SK-N-SH treated with all-trans-retinoic acid at 6 μM for 48 hours (cell line): ENCODE measurements at regions not wholly inside any gene's neighbourhood (a gene's known extent, or its start where the extent isn't known, plus 50 kb on each side); places are given as distances from the start of the nearest gene placed in this dataset.

Experiments
- ATAC-seq: fragments of 200-7000 bp; cut with Tn5 transposase; 3 replicates; pipeline ENCODE4 v1.9.1; 2020; ENCODE audit warnings: mild to moderate bottlenecking, moderate library complexity
- ARNTL ChIP-seq: fragments of 450-650 bp; formaldehyde crosslinking; IDR thresholded peaks from 2 replicates; pipeline ENCODE4 v1.5.0; 2020; ENCODE audit warnings: low read depth, mild to moderate bottlenecking, moderate library complexity, borderline replicate concordance
- CREB5 ChIP-seq: fragments of 250-450 bp; sonication (Bioruptor Pico); IDR thresholded peaks from 2 replicates; pipeline ENCODE4 v1.5.1; 2020; ENCODE audit warnings: low read depth, mild to moderate bottlenecking, moderate library complexity
- CSDC2 ChIP-seq: fragments of 250-450 bp; sonication (Bioruptor Pico); IDR thresholded peaks from 2 replicates; pipeline ENCODE4 v1.5.0; 2020; ENCODE audit warnings: mild to moderate bottlenecking, moderate library complexity
- ESRRG ChIP-seq: fragments of 250-450 bp; sonication (Bioruptor Pico); IDR thresholded peaks from 2 replicates; pipeline ENCODE4 v1.6.1; 2021; ENCODE audit warnings: mild to moderate bottlenecking
- OSR1 ChIP-seq: fragments of 250-450 bp; sonication (Bioruptor Pico); IDR thresholded peaks from 2 replicates; pipeline ENCODE4 v1.8.0; 2022; ENCODE audit warnings: moderate library complexity, mild to moderate bottlenecking, inconsistent platforms
- PATZ1 ChIP-seq: fragments of 250-450 bp; sonication (Bioruptor Pico); IDR thresholded peaks from 2 replicates; pipeline ENCODE4 v1.8.0; 2020; ENCODE audit warnings: mild to moderate bottlenecking, moderate library complexity, borderline replicate concordance
- SNAI2 ChIP-seq: fragments of 250-450 bp; sonication (Bioruptor Pico); IDR thresholded peaks from 2 replicates; pipeline ENCODE4 v1.5.0; 2020; ENCODE audit warnings: mild to moderate bottlenecking, moderate library complexity
- TOX ChIP-seq: fragments of 250-450 bp; sonication (Bioruptor Pico); IDR thresholded peaks from 2 replicates; pipeline ENCODE4 v1.8.0; 2021; ENCODE audit warnings: mild to moderate bottlenecking, moderate library complexity, borderline replicate concordance
- ZC3H10 ChIP-seq: fragments of 250-450 bp; sonication (Bioruptor Pico); IDR thresholded peaks from 2 replicates; pipeline ENCODE4 v1.5.1; 2021; ENCODE audit warnings: mild to moderate bottlenecking, moderate library complexity
- ZFP3 ChIP-seq: fragments of 250-450 bp; sonication (Bioruptor Pico); IDR thresholded peaks from 2 replicates; pipeline ENCODE4 v1.5.0; 2020; ENCODE audit warnings: mild to moderate bottlenecking, moderate library complexity
- ZFP30 ChIP-seq: fragments of 450-650 bp; formaldehyde crosslinking; IDR thresholded peaks from 2 replicates; pipeline ENCODE4 v1.5.0; 2022; ENCODE audit warnings: mild to moderate bottlenecking, moderate library complexity
- ZNF565 ChIP-seq: fragments of 450-650 bp; formaldehyde crosslinking; conservative IDR thresholded peaks from 2 replicates; pipeline ENCODE4 v1.5.0; 2020; ENCODE audit warnings: low read depth, mild to moderate bottlenecking, moderate library complexity
- ZNF8 ChIP-seq: fragments of 450-650 bp; formaldehyde crosslinking; IDR thresholded peaks from 2 replicates; pipeline ENCODE4 v1.5.0; 2020; ENCODE audit warnings: mild to moderate bottlenecking, moderate library complexity
- TF ChIP-seq, protein P1 (sequence below): fragments of 250-450 bp; sonication (Bioruptor Pico); IDR thresholded peaks from 2 replicates; pipeline ENCODE4 v1.5.1; 2021; ENCODE audit warnings: mild to moderate bottlenecking, moderate library complexity
- TF ChIP-seq, protein P2 (sequence below): fragments of 250-450 bp; sonication (Bioruptor Pico); IDR thresholded peaks from 2 replicates; pipeline ENCODE4 v1.8.0; 2021; ENCODE audit warnings: low read depth, mild to moderate bottlenecking, moderate library complexity, borderline replicate concordance

GRCh38 chr5:158285698-158286097, 426.8 kb upstream of the CLINT1 start (continued):
- TF ChIP-seq, protein P1, sequence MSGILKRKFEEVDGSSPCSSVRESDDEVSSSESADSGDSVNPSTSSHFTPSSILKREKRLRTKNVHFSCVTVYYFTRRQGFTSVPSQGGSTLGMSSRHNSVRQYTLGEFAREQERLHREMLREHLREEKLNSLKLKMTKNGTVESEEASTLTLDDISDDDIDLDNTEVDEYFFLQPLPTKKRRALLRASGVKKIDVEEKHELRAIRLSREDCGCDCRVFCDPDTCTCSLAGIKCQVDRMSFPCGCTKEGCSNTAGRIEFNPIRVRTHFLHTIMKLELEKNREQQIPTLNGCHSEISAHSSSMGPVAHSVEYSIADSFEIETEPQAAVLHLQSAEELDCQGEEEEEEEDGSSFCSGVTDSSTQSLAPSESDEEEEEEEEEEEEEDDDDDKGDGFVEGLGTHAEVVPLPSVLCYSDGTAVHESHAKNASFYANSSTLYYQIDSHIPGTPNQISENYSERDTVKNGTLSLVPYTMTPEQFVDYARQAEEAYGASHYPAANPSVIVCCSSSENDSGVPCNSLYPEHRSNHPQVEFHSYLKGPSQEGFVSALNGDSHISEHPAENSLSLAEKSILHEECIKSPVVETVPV (CRISPR knock-in tag) = no peak
- TF ChIP-seq, protein P2, sequence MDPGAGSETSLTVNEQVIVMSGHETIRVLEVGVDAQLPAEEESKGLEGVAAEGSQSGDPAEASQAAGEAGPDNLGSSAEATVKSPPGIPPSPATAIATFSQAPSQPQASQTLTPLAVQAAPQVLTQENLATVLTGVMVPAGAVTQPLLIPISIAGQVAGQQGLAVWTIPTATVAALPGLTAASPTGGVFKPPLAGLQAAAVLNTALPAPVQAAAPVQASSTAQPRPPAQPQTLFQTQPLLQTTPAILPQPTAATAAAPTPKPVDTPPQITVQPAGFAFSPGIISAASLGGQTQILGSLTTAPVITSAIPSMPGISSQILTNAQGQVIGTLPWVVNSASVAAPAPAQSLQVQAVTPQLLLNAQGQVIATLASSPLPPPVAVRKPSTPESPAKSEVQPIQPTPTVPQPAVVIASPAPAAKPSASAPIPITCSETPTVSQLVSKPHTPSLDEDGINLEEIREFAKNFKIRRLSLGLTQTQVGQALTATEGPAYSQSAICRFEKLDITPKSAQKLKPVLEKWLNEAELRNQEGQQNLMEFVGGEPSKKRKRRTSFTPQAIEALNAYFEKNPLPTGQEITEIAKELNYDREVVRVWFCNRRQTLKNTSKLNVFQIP (CRISPR knock-in tag) = no peak
- TF ChIP-seq ZNF565 (CRISPR knock-in tag) (no peak), ZFP30 (no peak), TOX (CRISPR knock-in tag) (no peak), ZNF8 (CRISPR knock-in tag) (no peak), ZC3H10 (CRISPR knock-in tag) (no peak)

DNA sequence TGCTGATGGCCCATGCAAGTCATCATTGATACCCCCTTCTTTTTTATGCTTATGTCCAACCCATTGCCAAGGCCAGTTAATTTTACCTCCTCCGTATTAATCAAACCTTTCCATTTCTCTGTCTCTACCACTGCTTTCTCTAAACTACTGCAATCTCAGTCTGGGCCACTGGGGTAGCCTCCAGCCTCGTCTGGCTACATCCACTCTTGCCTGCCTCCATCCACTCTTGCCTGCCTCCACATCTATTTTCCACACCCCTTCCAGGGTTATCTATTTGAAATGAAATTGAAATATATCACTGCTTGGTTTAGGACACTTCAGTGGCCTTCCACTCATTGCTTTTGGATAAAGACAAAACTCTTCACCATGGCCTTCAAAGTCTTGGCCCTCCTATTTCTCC, 425.3 kb upstream of the CLINT1 start:
- no peak for ATAC-seq
- TF ChIP-seq OSR1 (CRISPR knock-in tag) (no peak), CREB5 (CRISPR knock-in tag) (no peak), CSDC2 (CRISPR knock-in tag) (no peak)
- TF ChIP-seq, all 23 proteins: peak for 0

DNA sequence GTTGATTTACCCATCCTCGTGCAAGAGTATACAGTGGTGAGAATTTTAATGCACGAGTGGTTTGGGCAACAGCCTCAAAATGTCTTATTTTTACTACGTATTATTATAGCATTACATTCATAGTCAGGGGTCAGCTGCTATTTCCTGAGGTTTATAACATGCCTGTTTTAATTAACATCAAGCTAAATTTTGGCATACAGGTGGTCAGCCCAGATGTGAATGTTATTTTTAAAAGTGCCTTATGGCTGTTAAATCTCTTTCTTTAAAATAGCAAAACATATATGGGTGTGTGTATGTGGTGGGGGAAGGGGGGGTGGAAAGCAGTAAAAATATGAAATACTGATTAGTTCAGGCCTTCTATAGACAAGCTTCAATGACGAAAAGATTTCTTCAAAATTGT, 424.5 kb upstream of the CLINT1 start:
- TF ChIP-seq SNAI2 (CRISPR knock-in tag) (no peak), PATZ1 (CRISPR knock-in tag) (no peak)
- TF ChIP-seq, all 23 proteins: peak for 0
- ATAC-seq = no peak

DNA sequence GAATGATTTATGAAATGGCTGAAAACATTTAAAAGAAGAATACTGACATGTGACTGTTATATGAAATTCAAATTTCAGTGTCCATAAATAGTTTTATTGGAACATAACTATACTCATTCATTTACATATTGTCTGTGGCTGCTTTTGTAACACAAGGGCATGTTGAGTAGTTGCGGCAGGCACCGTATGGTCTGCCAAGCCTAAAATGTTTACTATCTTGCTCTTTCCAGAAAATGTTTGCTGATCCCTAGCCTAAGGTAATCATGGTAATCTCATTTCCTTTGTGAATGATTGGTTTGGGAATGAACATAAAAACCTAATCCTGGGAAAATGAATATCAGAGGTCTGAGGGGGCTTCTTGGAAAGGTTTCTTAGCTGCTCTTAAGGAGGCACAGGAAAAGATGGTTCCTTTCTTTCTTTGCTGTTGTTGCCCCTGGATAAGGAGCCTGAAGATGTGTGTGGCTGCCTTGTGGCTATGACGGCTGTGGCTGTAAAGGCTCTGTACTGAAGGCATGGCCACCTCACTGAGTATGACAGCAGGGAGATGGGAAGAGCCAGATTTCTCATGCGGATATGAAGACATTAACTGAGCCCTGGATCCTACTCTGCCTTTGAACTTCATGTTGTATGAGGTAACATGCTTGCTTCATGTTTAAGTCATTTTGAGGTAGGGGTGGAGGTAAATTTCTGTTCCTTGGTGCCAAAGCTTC, 419.4 kb upstream of the CLINT1 start:
- TF ChIP-seq ZFP3 (CRISPR knock-in tag) = no peak
- TF ChIP-seq, protein P1 (CRISPR knock-in tag) = no peak
- no peak for ATAC-seq

- ATAC-seq = no peak
- TF ChIP-seq ZNF565 (CRISPR knock-in tag) (no peak), ZFP30 (no peak), ESRRG (CRISPR knock-in tag) (no peak), PATZ1 (CRISPR knock-in tag) (no peak), ARNTL (CRISPR knock-in tag) (no peak)
Measured at GRCh38 chr5:158277276-158277675, 418.3 kb upstream of the CLINT1 start.
